ENCODE measurements at regions not wholly inside any gene's neighbourhood (a gene's known extent, or its start where the extent isn't known, plus 50 kb on each side); places are given as distances from the start of the nearest gene placed in this dataset.

DNA sequence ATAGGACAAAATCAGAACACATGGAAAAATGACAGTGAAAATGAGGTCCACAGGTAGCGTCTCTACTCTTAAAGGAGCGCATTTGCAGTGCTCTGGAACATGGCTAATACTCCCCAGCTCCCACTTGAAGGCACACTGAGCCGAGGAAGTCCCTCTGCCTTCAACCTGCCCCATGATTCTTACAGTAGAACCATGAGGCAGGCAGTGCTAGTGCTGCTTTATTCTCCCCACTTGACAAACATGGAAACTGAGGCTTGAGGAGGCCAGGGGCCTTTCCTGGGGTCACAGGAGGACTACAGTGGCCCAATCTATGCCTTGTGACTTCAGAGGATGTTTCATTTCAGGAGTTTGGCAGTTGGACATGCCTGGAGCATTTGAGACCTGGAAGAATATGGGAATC is 244.1 kb upstream of the MAF start:
- H3K36me3 Mint-ChIP-seq (ENCODE audit: unreplicated experiment), result no peaks in the 10 kb centered on the region
- no peak overlapping the region for H3K4me3 Mint-ChIP-seq (ENCODE audit: unreplicated experiment)
- H3K9me3 Mint-ChIP-seq (ENCODE audit: unreplicated experiment), result no peaks in the 10 kb centered on the region
- TF ChIP-seq CTCF (IDR thresholded peaks at IDR 0.05; ENCODE audit: partially characterized antibody, unreplicated experiment), result no peak
- no peak for DNase-seq
- H3K27me3 Mint-ChIP-seq (ENCODE audit: unreplicated experiment), result peaks cover 3% of the 10 kb centered on the region
- H3K27ac Mint-ChIP-seq (ENCODE audit: unreplicated experiment), result no peak overlapping the region
- H3K4me1 Mint-ChIP-seq (ENCODE audit: low read depth, unreplicated experiment), result peaks cover 2% of the 10 kb centered on the region

GRCh38 chr16:79843631-79844043 is 243.1 kb upstream of the MAF start:
- H3K27ac Mint-ChIP-seq (ENCODE audit: unreplicated experiment), result no peak overlapping the region
- H3K36me3 Mint-ChIP-seq (ENCODE audit: unreplicated experiment), result no peaks in the 10 kb centered on the region
- no peak overlapping the region for H3K4me3 Mint-ChIP-seq (ENCODE audit: unreplicated experiment)
- DNase-seq, result no peak
- H3K27me3 Mint-ChIP-seq (ENCODE audit: unreplicated experiment), result peaks cover 3% of the 10 kb centered on the region
- TF ChIP-seq CTCF (IDR thresholded peaks at IDR 0.05; ENCODE audit: partially characterized antibody, unreplicated experiment), result no peak
- H3K4me1 Mint-ChIP-seq (ENCODE audit: low read depth, unreplicated experiment), result peaks cover 2% of the 10 kb centered on the region
- H3K9me3 Mint-ChIP-seq (ENCODE audit: unreplicated experiment), result no peaks in the 10 kb centered on the region

GRCh38 chr16:79843145-79843544 is 242.6 kb upstream of the MAF start:
- peaks cover 3% of the 10 kb centered on the region for H3K27me3 Mint-ChIP-seq (ENCODE audit: unreplicated experiment)
- H3K4me1 Mint-ChIP-seq (ENCODE audit: low read depth, unreplicated experiment), result peaks cover 2% of the 10 kb centered on the region

DNA sequence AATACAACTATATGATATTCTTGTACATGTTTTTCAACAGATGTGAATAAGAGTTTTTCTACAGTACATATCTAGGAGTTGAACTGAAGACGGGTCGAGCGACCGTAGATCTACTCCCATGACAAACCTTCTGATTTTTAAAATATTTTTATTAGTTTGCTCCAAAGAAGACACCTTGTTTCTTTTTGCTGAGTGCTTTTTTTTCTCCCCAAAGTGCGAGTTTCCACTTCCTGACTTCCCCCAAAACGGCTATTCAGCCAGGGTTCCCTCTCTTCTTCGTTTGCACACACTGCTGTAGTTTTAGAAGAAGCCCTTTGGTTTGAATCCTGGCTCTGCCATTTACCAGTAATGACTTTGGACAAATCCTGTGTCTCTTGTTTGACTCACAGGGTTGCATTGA is 241.7 kb upstream of the MAF start:
- Mint-ChIP-seq H3K27ac (ENCODE audit: unreplicated experiment) (no peak overlapping the region), H3K36me3 (ENCODE audit: unreplicated experiment) (no peaks in the 10 kb centered on the region), H3K4me3 (ENCODE audit: unreplicated experiment) (no peak overlapping the region), H3K27me3 (ENCODE audit: unreplicated experiment) (peaks cover 3% of the 10 kb centered on the region), H3K9me3 (ENCODE audit: unreplicated experiment) (no peaks in the 10 kb centered on the region), H3K4me1 (ENCODE audit: low read depth, unreplicated experiment) (peaks cover 2% of the 10 kb centered on the region)
- TF ChIP-seq CTCF (IDR thresholded peaks at IDR 0.05; ENCODE audit: partially characterized antibody, unreplicated experiment), result no peak
- no peak for DNase-seq

More at GRCh38 chr16:79843145-79843544, 242.6 kb upstream of the MAF start:
- Mint-ChIP-seq H3K27ac (ENCODE audit: unreplicated experiment) (no peak overlapping the region), H3K9me3 (ENCODE audit: unreplicated experiment) (no peaks in the 10 kb centered on the region), H3K4me3 (ENCODE audit: unreplicated experiment) (no peak overlapping the region), H3K36me3 (ENCODE audit: unreplicated experiment) (no peaks in the 10 kb centered on the region)
- no peak for DNase-seq
- TF ChIP-seq CTCF (IDR thresholded peaks at IDR 0.05; ENCODE audit: partially characterized antibody, unreplicated experiment), result no peak

- no peaks in the 10 kb centered on the region for H3K9me3 Mint-ChIP-seq (ENCODE audit: unreplicated experiment)
- H3K27ac Mint-ChIP-seq (ENCODE audit: unreplicated experiment), result no peak overlapping the region
- peaks cover 3% of the 10 kb centered on the region for H3K27me3 Mint-ChIP-seq (ENCODE audit: unreplicated experiment)
- H3K4me3 Mint-ChIP-seq (ENCODE audit: unreplicated experiment), result no peak overlapping the region
- no peaks in the 10 kb centered on the region for H3K36me3 Mint-ChIP-seq (ENCODE audit: unreplicated experiment)
- no peak for DNase-seq
- no peak for TF ChIP-seq CTCF (IDR thresholded peaks at IDR 0.05; ENCODE audit: partially characterized antibody, unreplicated experiment)
- peaks cover 2% of the 10 kb centered on the region for H3K4me1 Mint-ChIP-seq (ENCODE audit: low read depth, unreplicated experiment)
These were observed 239.2 kb upstream of the MAF start for GRCh38 chr16:79839466-79840341.

Data from glutamatergic neuron (in vitro differentiated cells).